ENCODE measurements at regions not wholly inside any gene's neighbourhood (a gene's known extent, or its start where the extent isn't known, plus 50 kb on each side); places are given as distances from the start of the nearest gene placed in this dataset.
A peak's percentile ranks its signal among the peaks of the same experiment; 100 is the strongest.
"Not testable (repeated sequence)": the region's sequence is repeated elsewhere in the genome, so short reads cannot be mapped to it uniquely, and the experiment has no call there.

DNA sequence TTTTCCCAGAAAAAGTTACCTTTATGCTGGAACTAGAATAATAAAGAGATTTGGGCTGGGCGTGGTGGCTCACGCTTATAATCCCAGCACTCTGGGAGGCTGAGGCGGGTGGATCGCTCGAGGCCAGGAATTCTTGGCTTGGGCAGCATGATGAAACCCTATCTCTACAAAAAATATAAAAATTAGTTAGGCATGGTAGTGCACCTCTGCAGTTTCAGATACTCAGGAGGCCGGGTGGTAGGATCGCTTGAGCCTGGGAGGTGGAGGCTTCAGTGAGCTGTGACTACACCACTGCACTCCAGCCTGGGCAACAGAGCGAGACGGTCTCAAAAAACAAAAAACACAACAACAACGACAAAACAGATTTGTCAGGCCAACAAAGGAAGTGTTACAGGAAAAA, 119.3 kb upstream of the OR9Q1 start:
- DNase-seq (ENCODE audit: low spot score in 2 of 2): no peak
- H3K4me1 ChIP-seq: no peaks in the 10 kb centered on the region
- no peaks in the 10 kb centered on the region for H3K27me3 ChIP-seq
- H3K36me3 ChIP-seq: no peaks in the 10 kb centered on the region
- peak overlapping the region in 1 of 2 donors; percentile 38 for H3K27ac ChIP-seq
- H3K4me3 ChIP-seq: peak overlapping the region in 2 of 3 donors; percentile 27 to 40
- no peak for TF ChIP-seq POLR2A (IDR thresholded peaks at IDR 0.05)
- TF ChIP-seq CTCF (IDR thresholded peaks at IDR 0.05): no peak
- no peak for TF ChIP-seq POLR2AphosphoS5 (IDR thresholded peaks at IDR 0.05)
- intact Hi-C loops (cut with DNase I; ENCODE audit: low total_unique reads): no loop called here
- no peaks in the 10 kb centered on the region for H3K9me3 ChIP-seq

GRCh38 chr11:57905439-57905838, 118.2 kb upstream of the OR9Q1 start:
- Histone ChIP-seq H3K27ac (no peak overlapping the region), H3K4me3 (no peak overlapping the region), H3K36me3 (no peaks in the 10 kb centered on the region), H3K4me1 (no peaks in the 10 kb centered on the region), H3K27me3 (no peaks in the 10 kb centered on the region), H3K9me3 (no peaks in the 10 kb centered on the region)
- DNase-seq (ENCODE audit: low spot score in 2 of 2): no peak
- intact Hi-C loops (cut with DNase I; ENCODE audit: low total_unique reads): no loop called here
- TF ChIP-seq POLR2A (IDR thresholded peaks at IDR 0.05) (no peak), POLR2AphosphoS5 (IDR thresholded peaks at IDR 0.05) (no peak), CTCF (IDR thresholded peaks at IDR 0.05) (no peak)

GRCh38 chr11:57908399-57908798, 115.3 kb upstream of the OR9Q1 start:
- intact Hi-C loops (cut with DNase I; ENCODE audit: low total_unique reads); H3K9me3 ChIP-seq; H3K27me3 ChIP-seq; H3K36me3 ChIP-seq; H3K4me3 ChIP-seq; DNase-seq (ENCODE audit: low spot score in 2 of 2); H3K27ac ChIP-seq; H3K4me1 ChIP-seq: not testable (repeated sequence)

GRCh38 chr11:57911522-57911921, 112.2 kb upstream of the OR9Q1 start:
- intact Hi-C loops (cut with DNase I; ENCODE audit: low total_unique reads); H3K27me3 ChIP-seq; H3K4me1 ChIP-seq; H3K27ac ChIP-seq; H3K36me3 ChIP-seq; DNase-seq (ENCODE audit: low spot score in 2 of 2); H3K9me3 ChIP-seq; H3K4me3 ChIP-seq: not testable (repeated sequence)

GRCh38 chr11:57913715-57914704, 109.7 kb upstream of the OR9Q1 start:
- no peaks in the 10 kb centered on the region for H3K9me3 ChIP-seq
- H3K4me1 ChIP-seq: no peaks in the 10 kb centered on the region
- H3K4me3 ChIP-seq: no peak overlapping the region
- H3K27ac ChIP-seq: no peak overlapping the region
- H3K27me3 ChIP-seq: no peaks in the 10 kb centered on the region
- H3K36me3 ChIP-seq: no peaks in the 10 kb centered on the region
- TF ChIP-seq CTCF (IDR thresholded peaks at IDR 0.05) (no peak), POLR2A (IDR thresholded peaks at IDR 0.05) (no peak), POLR2AphosphoS5 (IDR thresholded peaks at IDR 0.05) (no peak)
- no peak for DNase-seq (ENCODE audit: low spot score in 2 of 2)
- intact Hi-C loops (cut with DNase I; ENCODE audit: low total_unique reads): no loop called here

DNA sequence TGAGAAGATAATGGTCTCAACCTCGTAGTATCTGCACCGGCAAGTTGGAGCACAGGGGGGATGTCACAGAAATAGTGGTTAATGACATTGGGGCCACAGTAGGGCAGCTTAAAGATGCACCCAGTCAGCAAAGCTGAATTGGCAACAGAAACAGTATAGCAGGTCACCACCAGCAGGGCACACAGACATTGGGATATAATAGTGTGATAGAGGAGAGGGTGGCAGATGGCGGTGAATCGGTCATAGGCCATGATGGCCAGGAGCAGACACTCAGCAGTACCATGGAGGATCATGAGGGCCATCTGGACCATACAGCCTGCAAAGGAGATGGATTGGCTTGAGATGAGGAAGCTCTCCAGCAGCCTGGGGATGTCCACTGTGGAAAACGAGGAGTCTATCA, 106.0 kb upstream of the OR9Q1 start:
- intact Hi-C loops (cut with DNase I; ENCODE audit: low total_unique reads): no loop called here
- DNase-seq (ENCODE audit: low spot score in 2 of 2): no peak
- Histone ChIP-seq H3K4me3 (no peak overlapping the region), H3K9me3 (no peaks in the 10 kb centered on the region), H3K27me3 (no peaks in the 10 kb centered on the region), H3K4me1 (no peaks in the 10 kb centered on the region), H3K36me3 (no peaks in the 10 kb centered on the region), H3K27ac (no peak overlapping the region)
- TF ChIP-seq POLR2AphosphoS5 (IDR thresholded peaks at IDR 0.05): no peak
- TF ChIP-seq CTCF (IDR thresholded peaks at IDR 0.05): no peak
- TF ChIP-seq POLR2A (IDR thresholded peaks at IDR 0.05): no peak
